HepG2 (cell line): ENCODE measurements at regions not wholly inside any gene's neighbourhood (a gene's known extent, or its start where the extent isn't known, plus 50 kb on each side); places are given as distances from the start of the nearest gene placed in this dataset.

Experiments used
- CTCF ChIP-seq: sonication (generic); formaldehyde crosslinking; IDR thresholded peaks from 2 replicates; pipeline ENCODE4 v1.5.0; 2020; ENCODE audit warnings: mild to moderate bottlenecking, missing genetic modification reagents, moderate library complexity
- HINFP ChIP-seq: sonication (generic); formaldehyde crosslinking; IDR thresholded peaks from 2 replicates; pipeline ENCODE4 v1.4.0; 2020; ENCODE audit warnings: low read depth, mild to moderate bottlenecking, missing genetic modification reagents
- JUND ChIP-seq: sonication (generic); formaldehyde crosslinking; IDR thresholded peaks from 2 replicates; pipeline ENCODE4 v1.8.0; 2022; ENCODE audit warnings: mild to moderate bottlenecking, missing genetic modification reagents
- MXI1 ChIP-seq: IDR thresholded peaks from 3 replicates; pipeline ENCODE4 v1.6.1; 2012; ENCODE audit warnings: low read depth, low read length, inconsistent platforms, borderline replicate concordance
- NR2F1 ChIP-seq, 2 experiments: fragments of 450-650 bp in 1 of 2; formaldehyde crosslinking in 1 of 2; IDR thresholded peaks; 2 replicates each; pipeline versions ENCODE4 v1.5.0 to v1.6.1; 2016 to 2020; ENCODE audit warnings: mild to moderate bottlenecking in 1 of 2, missing compliant biosample characterization in 1 of 2, missing genetic modification reagents in 1 of 2, moderate library complexity in 1 of 2
- PHF21A ChIP-seq: sonication (generic); formaldehyde crosslinking; IDR thresholded peaks from 2 replicates; pipeline ENCODE4 v1.5.0; 2020; ENCODE audit warnings: mild to moderate bottlenecking, missing genetic modification reagents
- PITX1 ChIP-seq: sonication (generic); formaldehyde crosslinking; IDR thresholded peaks from 2 replicates; pipeline ENCODE4 v1.5.1; 2020; ENCODE audit warnings: mild to moderate bottlenecking, missing genetic modification reagents
- RFX1 ChIP-seq: fragments of 450-650 bp; IDR thresholded peaks from 2 replicates; pipeline ENCODE4 v1.6.1; 2017
- RNF2 ChIP-seq: fragments of 450-650 bp; conservative IDR thresholded peaks from 2 replicates; pipeline ENCODE4 v1.6.1; 2016; ENCODE audit warnings: low read depth
- RXRB ChIP-seq: IDR thresholded peaks from 2 replicates; pipeline ENCODE4 v1.6.1; 2016; ENCODE audit warnings: borderline replicate concordance, missing genetic modification reagents, missing compliant biosample characterization
- SIX1 ChIP-seq: sonication (generic); formaldehyde crosslinking; IDR thresholded peaks from 2 replicates; pipeline ENCODE4 v1.4.0; 2020; ENCODE audit warnings: missing genetic modification reagents, borderline replicate concordance
- TAF1 ChIP-seq: sonication (generic); formaldehyde crosslinking; IDR thresholded peaks from 2 replicates; pipeline ENCODE4 v1.4.0; 2020; ENCODE audit warnings: missing genetic modification reagents
- YEATS2 ChIP-seq: sonication (generic); formaldehyde crosslinking; IDR thresholded peaks from 2 replicates; pipeline ENCODE4 v1.4.0; 2020; ENCODE audit warnings: missing genetic modification reagents, borderline replicate concordance
- ZBTB21 ChIP-seq: sonication (generic); formaldehyde crosslinking; IDR thresholded peaks from 2 replicates; pipeline ENCODE4 v1.4.0; 2020; ENCODE audit warnings: missing genetic modification reagents
- ZNF124 ChIP-seq: sonication (generic); formaldehyde crosslinking; IDR thresholded peaks from 2 replicates; pipeline ENCODE4 v1.4.0; 2020; ENCODE audit warnings: missing genetic modification reagents
- ZNF224 ChIP-seq: sonication (generic); formaldehyde crosslinking; IDR thresholded peaks from 2 replicates; pipeline ENCODE4 v1.5.0; 2020; ENCODE audit warnings: mild to moderate bottlenecking, missing genetic modification reagents
- ZNF383 ChIP-seq: sonication (generic); formaldehyde crosslinking; IDR thresholded peaks from 2 replicates; pipeline ENCODE4 v1.4.0; 2020; ENCODE audit warnings: missing genetic modification reagents, mild to moderate bottlenecking, borderline replicate concordance
- ZNF451 ChIP-seq: sonication (generic); formaldehyde crosslinking; IDR thresholded peaks from 2 replicates; pipeline ENCODE4 v1.5.0; 2020; ENCODE audit warnings: mild to moderate bottlenecking, missing genetic modification reagents
- ZNF552 ChIP-seq: sonication (generic); formaldehyde crosslinking; IDR thresholded peaks from 2 replicates; pipeline ENCODE4 v1.9.0; 2022; ENCODE audit warnings: missing genetic modification reagents, mild to moderate bottlenecking, borderline replicate concordance
- ZNF674 ChIP-seq: sonication (generic); formaldehyde crosslinking; IDR thresholded peaks from 2 replicates; pipeline ENCODE4 v1.5.0; 2020; ENCODE audit warnings: low read depth, mild to moderate bottlenecking, missing genetic modification reagents
- ZNF724P ChIP-seq: sonication (generic); formaldehyde crosslinking; IDR thresholded peaks from 2 replicates; pipeline ENCODE4 v1.8.0; 2022; ENCODE audit warnings: missing genetic modification reagents, borderline replicate concordance
- ZNF761 ChIP-seq: sonication (generic); formaldehyde crosslinking; conservative IDR thresholded peaks from 2 replicates; pipeline ENCODE4 v1.4.0; 2020; ENCODE audit warnings: mild to moderate bottlenecking, missing genetic modification reagents
- ZNF883 ChIP-seq: sonication (generic); formaldehyde crosslinking; IDR thresholded peaks from 2 replicates; pipeline ENCODE4 v1.5.1; 2020; ENCODE audit warnings: mild to moderate bottlenecking, missing genetic modification reagents; ENCODE audit errors: not compliant biosample characterization
- TF ChIP-seq, protein P1 (sequence below): IDR thresholded peaks from 2 replicates; pipeline ENCODE4 v1.6.1; 2016; ENCODE audit warnings: missing biosample characterization, missing genetic modification reagents, low read depth
- TF ChIP-seq, protein P2 (sequence below): sonication (generic); formaldehyde crosslinking; IDR thresholded peaks from 2 replicates; pipeline ENCODE4 v1.5.1; 2020; ENCODE audit warnings: missing genetic modification reagents, mild to moderate bottlenecking, borderline replicate concordance

- TF ChIP-seq CTCF (CRISPR knock-in tag) = no peak
- TF ChIP-seq, protein P1, sequence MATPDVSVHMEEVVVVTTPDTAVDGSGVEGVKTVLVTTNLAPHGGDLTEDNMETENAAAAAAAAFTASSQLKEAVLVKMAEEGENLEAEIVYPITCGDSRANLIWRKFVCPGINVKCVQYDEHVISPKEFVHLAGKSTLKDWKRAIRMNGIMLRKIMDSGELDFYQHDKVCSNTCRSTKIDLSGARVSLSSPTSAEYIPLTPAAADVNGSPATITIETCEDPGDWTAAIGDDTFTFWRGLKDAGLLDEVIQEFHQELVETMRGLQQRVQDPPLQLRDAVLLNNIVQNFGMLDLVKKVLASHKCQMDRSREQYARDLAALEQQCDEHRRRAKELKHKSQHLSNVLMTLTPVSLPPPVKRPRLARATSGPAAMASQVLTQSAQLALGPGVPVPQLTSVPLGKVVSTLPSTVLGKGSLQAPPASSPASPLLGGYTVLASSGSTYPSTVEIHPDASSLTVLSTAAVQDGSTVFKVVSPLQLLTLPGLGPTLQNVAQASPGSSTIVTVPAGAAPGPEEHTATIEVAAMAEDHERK = no peak
- TF ChIP-seq TAF1 (CRISPR knock-in tag) = no peak
- TF ChIP-seq PHF21A (CRISPR knock-in tag) = peak; percentile 44; the same call in 1 of the 2 replicates
- TF ChIP-seq ZNF451 = no peak
- TF ChIP-seq RNF2 = no peak
- TF ChIP-seq RFX1 = no peak
- TF ChIP-seq ZBTB21 (CRISPR knock-in tag) = no peak
- TF ChIP-seq JUND = no peak
- no peak for TF ChIP-seq ZNF761 (CRISPR knock-in tag)
- TF ChIP-seq ZNF724P (CRISPR knock-in tag) = no peak
- TF ChIP-seq ZNF124 (CRISPR knock-in tag) = no peak
- TF ChIP-seq RXRB = peak; percentile 91
- peak; percentile 67 to 95 for TF ChIP-seq NR2F1 (CRISPR knock-in tag; IDR thresholded peaks at IDR 0.05)
- TF ChIP-seq ZNF552 (CRISPR knock-in tag) = no peak
- no peak for TF ChIP-seq HINFP (CRISPR knock-in tag)
- no peak for TF ChIP-seq MXI1
- no peak for TF ChIP-seq ZNF224 (CRISPR knock-in tag)
- TF ChIP-seq ZNF674 (CRISPR knock-in tag) = no peak
- peak; percentile 57; the same call in 1 of the 2 replicates for TF ChIP-seq SIX1 (CRISPR knock-in tag)
- TF ChIP-seq, protein P2, sequence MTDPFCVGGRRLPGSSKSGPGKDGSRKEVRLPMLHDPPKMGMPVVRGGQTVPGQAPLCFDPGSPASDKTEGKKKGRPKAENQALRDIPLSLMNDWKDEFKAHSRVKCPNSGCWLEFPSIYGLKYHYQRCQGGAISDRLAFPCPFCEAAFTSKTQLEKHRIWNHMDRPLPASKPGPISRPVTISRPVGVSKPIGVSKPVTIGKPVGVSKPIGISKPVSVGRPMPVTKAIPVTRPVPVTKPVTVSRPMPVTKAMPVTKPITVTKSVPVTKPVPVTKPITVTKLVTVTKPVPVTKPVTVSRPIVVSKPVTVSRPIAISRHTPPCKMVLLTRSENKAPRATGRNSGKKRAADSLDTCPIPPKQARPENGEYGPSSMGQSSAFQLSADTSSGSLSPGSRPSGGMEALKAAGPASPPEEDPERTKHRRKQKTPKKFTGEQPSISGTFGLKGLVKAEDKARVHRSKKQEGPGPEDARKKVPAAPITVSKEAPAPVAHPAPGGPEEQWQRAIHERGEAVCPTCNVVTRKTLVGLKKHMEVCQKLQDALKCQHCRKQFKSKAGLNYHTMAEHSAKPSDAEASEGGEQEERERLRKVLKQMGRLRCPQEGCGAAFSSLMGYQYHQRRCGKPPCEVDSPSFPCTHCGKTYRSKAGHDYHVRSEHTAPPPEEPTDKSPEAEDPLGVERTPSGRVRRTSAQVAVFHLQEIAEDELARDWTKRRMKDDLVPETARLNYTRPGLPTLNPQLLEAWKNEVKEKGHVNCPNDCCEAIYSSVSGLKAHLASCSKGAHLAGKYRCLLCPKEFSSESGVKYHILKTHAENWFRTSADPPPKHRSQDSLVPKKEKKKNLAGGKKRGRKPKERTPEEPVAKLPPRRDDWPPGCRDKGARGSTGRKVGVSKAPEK = no peak
- no peak for TF ChIP-seq ZNF883 (CRISPR knock-in tag)
- no peak for TF ChIP-seq YEATS2
- no peak for TF ChIP-seq ZNF383
- peak; percentile 80 for TF ChIP-seq PITX1 (CRISPR knock-in tag)
Measured at GRCh38 chr3:110397115-110397514, 674.5 kb upstream of the NECTIN3 start (continued).
